Progenitor cell of endocrine pancreas (in vitro differentiated cells): ENCODE measurements at regions not wholly inside any gene's neighbourhood (a gene's known extent, or its start where the extent isn't known, plus 50 kb on each side); places are given as distances from the start of the nearest gene placed in this dataset.
"Not testable (repeated sequence)": the region's sequence is repeated elsewhere in the genome, so short reads cannot be mapped to it uniquely, and the experiment has no call there.

Experiments
- DNase-seq: peaks from one replicate; pipeline ENCODE4 v3.0.0; 2021; ENCODE audit warnings: low spot score; ENCODE audit not compliant: unreplicated experiment
- H3K27ac Mint-ChIP-seq: 2 replicates; pipeline ENCODE4 v1.8.0; 2021; ENCODE audit warnings: mild to moderate bottlenecking, moderate library complexity, mixed read lengths
- H3K27me3 Mint-ChIP-seq: 2 replicates; pipeline ENCODE4 v1.8.0; 2021; ENCODE audit warnings: mixed read lengths
- H3K36me3 Mint-ChIP-seq: 2 replicates; pipeline ENCODE4 v1.8.0; 2022; ENCODE audit warnings: mixed read lengths; ENCODE audit not compliant: insufficient read depth
- H3K4me1 Mint-ChIP-seq: 2 replicates; pipeline ENCODE4 v1.8.0; 2021; ENCODE audit warnings: low read depth, mixed read lengths
- H3K4me3 Mint-ChIP-seq: 2 replicates; pipeline ENCODE4 v1.8.0; 2021; ENCODE audit warnings: low read depth, mild to moderate bottlenecking, moderate library complexity, mixed read lengths
- H3K9me3 Mint-ChIP-seq: 2 replicates; pipeline ENCODE4 v1.8.0; 2021; ENCODE audit warnings: low read depth, mixed read lengths
- TF ChIP-seq, protein P1 (sequence below): fragments of 200-600 bp; sonication (generic); IDR thresholded peaks from one replicate; pipeline ENCODE4 v1.5.0; 2021; ENCODE audit warnings: antibody characterized with exemption, mild to moderate bottlenecking; ENCODE audit not compliant: unreplicated experiment

GRCh38 chr10:65791979-65792378 lies 1133.9 kb upstream of the LRRTM3 start:
- peaks cover 2% of the 10 kb centered on the region for H3K36me3 Mint-ChIP-seq
- H3K27ac Mint-ChIP-seq, result peak overlapping the region; percentile 31
- H3K4me1 Mint-ChIP-seq, result peaks cover 31% of the 10 kb centered on the region
- no peak overlapping the region for H3K4me3 Mint-ChIP-seq
- no peaks in the 10 kb centered on the region for H3K9me3 Mint-ChIP-seq
- no peak for DNase-seq
- H3K27me3 Mint-ChIP-seq, result no peaks in the 10 kb centered on the region
- TF ChIP-seq, protein P1, sequence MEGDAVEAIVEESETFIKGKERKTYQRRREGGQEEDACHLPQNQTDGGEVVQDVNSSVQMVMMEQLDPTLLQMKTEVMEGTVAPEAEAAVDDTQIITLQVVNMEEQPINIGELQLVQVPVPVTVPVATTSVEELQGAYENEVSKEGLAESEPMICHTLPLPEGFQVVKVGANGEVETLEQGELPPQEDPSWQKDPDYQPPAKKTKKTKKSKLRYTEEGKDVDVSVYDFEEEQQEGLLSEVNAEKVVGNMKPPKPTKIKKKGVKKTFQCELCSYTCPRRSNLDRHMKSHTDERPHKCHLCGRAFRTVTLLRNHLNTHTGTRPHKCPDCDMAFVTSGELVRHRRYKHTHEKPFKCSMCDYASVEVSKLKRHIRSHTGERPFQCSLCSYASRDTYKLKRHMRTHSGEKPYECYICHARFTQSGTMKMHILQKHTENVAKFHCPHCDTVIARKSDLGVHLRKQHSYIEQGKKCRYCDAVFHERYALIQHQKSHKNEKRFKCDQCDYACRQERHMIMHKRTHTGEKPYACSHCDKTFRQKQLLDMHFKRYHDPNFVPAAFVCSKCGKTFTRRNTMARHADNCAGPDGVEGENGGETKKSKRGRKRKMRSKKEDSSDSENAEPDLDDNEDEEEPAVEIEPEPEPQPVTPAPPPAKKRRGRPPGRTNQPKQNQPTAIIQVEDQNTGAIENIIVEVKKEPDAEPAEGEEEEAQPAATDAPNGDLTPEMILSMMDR, result no peak

DNA sequence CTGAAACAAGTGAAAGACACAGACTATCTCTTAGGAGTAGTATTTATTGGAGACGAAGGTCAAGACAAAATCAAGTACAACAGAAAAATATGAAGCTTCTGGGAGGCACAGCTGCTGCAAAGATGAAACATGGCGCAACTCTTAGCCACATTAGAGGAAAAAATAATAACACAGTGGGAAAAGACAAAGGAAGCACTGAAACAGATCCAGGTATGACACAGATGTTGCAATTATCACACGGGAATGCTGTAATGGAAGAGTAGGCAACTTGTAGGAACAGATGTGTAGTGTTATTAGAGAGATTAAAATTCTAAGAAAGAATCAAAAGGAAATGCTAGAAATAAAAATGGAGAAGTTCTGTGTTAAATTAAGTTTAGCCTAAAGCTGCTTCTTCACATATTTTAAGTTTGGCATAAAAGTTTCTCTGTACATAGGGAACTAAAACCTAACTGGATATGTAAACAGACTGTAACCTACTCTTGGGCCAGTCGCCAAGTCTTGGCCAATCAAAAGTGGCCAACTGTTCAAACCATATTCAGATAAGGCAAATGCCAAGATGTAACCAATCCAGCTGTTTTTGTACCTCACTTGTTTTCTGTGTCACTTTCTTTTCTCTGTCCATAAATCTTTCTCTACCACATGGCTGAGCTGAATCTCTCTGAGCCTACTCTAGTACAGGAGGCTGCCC lies 1132.0 kb upstream of the LRRTM3 start:
- no peak for DNase-seq
- Mint-ChIP-seq H3K4me1 (peaks cover 33% of the 10 kb centered on the region), H3K36me3 (peaks cover 2% of the 10 kb centered on the region), H3K9me3 (no peaks in the 10 kb centered on the region), H3K27ac (no peak overlapping the region), H3K4me3 (no peak overlapping the region), H3K27me3 (no peaks in the 10 kb centered on the region)
- TF ChIP-seq, protein P1, result no peak

GRCh38 chr10:65794861-65795260 lies 1131.0 kb upstream of the LRRTM3 start:
- H3K9me3 Mint-ChIP-seq, H3K36me3 Mint-ChIP-seq, DNase-seq, H3K4me3 Mint-ChIP-seq, H3K27me3 Mint-ChIP-seq, H3K27ac Mint-ChIP-seq: not testable (repeated sequence)
- H3K4me1 Mint-ChIP-seq, result peaks cover 33% of the 10 kb centered on the region

DNA sequence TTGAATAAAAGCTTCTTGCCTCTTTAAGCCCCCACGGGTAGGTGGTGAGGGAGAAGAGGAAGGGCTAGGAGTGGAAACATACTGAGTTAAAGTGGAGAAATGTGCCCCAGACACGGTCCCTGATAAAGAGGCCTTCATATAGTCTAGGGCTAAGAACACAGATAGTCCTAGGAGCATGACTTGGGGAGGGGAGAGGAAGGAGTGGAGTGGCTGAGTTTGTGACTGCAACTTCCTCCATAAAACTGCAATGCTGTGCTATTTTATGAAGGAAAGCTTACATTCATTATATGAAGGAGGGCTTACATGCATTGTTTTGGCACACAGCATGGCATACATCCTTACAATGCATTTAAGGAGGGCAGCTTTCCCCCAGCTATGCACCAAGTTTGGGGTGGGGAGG lies 1129.4 kb upstream of the LRRTM3 start:
- no peaks in the 10 kb centered on the region for H3K27me3 Mint-ChIP-seq
- H3K4me3 Mint-ChIP-seq, result no peak overlapping the region
- no peaks in the 10 kb centered on the region for H3K36me3 Mint-ChIP-seq
- peaks cover 34% of the 10 kb centered on the region for H3K4me1 Mint-ChIP-seq
- no peak overlapping the region for H3K27ac Mint-ChIP-seq
- no peaks in the 10 kb centered on the region for H3K9me3 Mint-ChIP-seq
- TF ChIP-seq, protein P1, result no peak
- DNase-seq, result no peak

DNA sequence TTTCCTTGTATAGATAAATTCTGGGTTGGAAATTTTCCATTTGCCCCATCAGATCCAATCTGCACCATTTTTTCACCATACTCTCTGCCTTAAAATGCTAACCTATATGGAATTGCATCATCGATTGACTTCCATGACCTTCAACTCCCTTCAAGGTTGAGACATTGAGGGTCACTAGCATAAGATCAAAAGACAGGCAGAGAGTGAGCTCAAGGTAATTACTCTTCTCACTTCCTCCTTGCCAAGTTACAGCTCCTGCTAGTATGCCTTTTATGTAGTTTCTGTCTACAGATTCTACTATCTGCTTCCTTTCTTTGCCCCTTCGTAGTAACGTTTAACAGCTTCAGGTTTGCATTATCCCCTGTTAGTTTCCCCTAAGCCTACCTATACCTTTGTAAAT lies 1127.7 kb upstream of the LRRTM3 start:
- Mint-ChIP-seq H3K9me3 (no peaks in the 10 kb centered on the region), H3K36me3 (no peaks in the 10 kb centered on the region), H3K27me3 (no peaks in the 10 kb centered on the region), H3K27ac (no peak overlapping the region), H3K4me3 (no peak overlapping the region), H3K4me1 (peaks cover 26% of the 10 kb centered on the region)
- no peak for DNase-seq
- TF ChIP-seq, protein P1, result no peak

- no peak overlapping the region for H3K27ac Mint-ChIP-seq
- no peaks in the 10 kb centered on the region for H3K27me3 Mint-ChIP-seq
- H3K4me1 Mint-ChIP-seq, result peaks cover 13% of the 10 kb centered on the region
- DNase-seq, result no peak
- TF ChIP-seq, protein P1, result no peak
- H3K36me3 Mint-ChIP-seq, result no peaks in the 10 kb centered on the region
- no peak overlapping the region for H3K4me3 Mint-ChIP-seq
- H3K9me3 Mint-ChIP-seq, result no peaks in the 10 kb centered on the region
Observed at GRCh38 chr10:65802391-65802790, 1123.4 kb upstream of the LRRTM3 start.
